HK-2 (cell line): ENCODE measurements at regions not wholly inside any gene's neighbourhood (a gene's known extent, or its start where the extent isn't known, plus 50 kb on each side); places are given as distances from the start of the nearest gene placed in this dataset.

Experiments used
- DNase-seq: peaks from one replicate; pipeline ENCODE4 v3.0.0-alpha.2; 2018; ENCODE audit not compliant: unreplicated experiment

DNA sequence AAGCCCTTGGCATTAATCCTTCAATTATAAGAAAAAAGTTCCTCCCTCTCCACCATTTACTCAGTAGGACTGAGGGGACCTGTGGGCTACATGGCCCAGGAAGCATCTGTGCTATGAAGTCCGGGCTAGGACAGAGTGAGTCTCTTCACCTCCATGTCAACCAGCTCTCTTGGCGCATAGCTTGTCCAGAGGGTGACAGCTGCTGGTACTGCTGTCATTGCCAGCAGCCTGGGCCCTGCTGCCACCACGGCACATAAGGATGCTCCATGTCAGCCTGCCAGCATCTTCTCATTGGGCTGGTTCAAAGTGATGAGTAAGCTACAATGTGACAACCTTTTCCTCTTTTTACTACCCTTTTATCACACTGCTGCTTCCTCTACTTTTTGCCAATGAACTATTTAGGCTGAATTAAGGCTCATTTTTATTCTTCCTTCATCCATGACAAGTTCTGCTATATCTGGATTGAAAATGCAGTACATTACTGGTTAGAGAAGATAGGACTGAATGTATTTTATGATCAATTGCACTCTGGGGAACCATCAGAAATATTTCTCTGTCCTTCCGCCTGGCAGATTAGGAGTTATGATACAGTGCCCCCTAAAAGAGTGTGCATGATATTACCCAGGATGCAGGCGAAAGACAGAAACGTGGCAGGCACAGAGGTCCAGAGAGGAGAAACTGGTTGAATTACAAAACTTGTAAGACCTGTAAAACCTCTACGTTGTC lies 258.9 kb upstream of the TNP1 start:
- DNase-seq, result no peak

DNA sequence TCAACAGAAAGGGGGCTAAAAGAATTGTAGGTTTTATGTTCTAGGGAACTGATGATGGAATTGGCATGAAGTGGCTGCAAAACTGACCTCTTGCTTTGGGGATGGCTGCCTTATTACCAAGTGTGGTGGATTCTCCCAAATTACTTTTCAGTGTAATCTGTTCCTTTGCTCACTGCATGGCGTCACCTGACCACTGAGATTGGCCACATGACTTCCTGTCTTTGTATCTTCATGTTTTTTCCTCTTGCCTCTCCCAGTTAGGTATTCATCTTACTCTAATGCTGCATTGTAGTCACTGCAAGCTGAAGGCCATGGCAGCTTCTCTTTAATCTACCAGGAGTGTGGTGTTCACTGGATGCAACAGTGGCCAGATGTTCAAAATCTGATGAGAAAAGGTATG lies 257.7 kb upstream of the TNP1 start:
- no peak for DNase-seq

DNA sequence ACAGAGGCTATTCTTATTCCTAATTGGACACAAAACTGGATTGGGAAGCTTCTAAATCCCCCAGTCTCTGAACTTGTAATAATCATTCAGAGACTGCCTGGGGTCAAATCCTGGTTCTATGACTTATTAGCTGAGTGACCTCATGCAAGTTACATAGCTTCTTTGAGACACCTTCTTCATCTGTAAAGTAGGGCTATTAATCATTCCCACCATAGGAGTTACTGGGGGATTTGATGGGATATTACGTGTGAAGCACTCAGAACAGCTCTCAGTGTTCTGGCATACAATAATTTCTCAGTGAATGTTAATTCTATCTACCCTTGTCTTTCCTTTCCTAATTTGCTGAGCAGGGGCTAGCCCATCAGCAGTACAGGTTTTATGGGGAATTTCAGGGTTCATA lies 256.7 kb upstream of the TNP1 start:
- DNase-seq, result no peak

DNA sequence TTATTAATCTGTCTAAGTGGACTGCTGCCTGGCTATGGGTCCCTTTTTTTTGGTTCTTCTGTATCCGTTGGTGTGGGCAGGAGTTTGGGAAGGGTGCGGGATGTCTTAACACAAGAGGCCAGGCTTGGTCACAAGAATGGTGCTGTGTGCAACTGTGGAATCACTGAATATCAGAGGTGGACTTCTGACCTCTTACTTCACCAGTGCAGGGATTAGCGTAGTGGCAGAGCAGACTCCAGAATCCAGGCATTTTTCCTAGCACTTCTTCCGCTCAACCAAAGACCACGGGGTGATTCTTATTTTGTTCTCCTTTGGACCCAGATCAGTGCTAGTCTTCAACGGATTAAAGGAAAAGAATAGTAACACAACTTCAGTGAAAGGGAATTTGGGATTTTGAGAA lies 254.3 kb upstream of the TNP1 start:
- no peak for DNase-seq

DNA sequence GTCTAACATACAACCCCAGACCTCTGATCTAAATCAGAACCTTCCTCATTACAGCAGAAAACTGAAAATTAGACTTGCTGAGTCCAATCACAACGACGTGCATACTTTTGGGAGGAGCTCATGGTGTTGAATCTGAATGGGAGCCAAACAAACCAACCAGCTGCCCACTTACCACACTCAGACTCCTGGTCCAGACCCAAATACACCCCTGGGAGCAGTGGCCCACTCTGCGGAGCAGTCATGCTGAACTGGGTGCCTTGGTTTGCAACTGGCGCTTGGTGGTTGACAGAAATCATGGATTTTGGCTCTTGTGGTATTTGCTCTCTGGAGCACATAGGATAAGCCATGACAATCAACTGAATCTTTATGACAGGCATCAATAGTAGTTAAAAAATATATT lies 253.6 kb upstream of the TNP1 start:
- no peak for DNase-seq

DNA sequence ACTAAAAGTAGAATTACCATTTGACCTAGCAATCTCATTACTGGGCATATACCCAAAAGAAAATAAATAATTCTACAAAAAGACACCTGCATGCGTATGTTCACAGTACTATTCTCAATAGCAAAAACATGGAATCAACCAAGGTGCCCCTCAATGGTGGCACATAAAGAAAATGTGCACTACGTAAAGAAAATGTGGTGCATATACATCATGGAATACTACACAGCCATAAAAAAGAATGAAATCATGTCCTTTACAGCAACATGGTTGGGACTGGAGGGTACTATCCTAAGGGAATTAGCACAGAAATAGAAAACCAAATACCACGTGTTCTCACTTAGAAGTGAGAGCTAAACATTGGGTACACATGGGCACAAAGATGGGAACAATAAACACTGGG lies 250.7 kb upstream of the TNP1 start:
- no peak for DNase-seq

DNA sequence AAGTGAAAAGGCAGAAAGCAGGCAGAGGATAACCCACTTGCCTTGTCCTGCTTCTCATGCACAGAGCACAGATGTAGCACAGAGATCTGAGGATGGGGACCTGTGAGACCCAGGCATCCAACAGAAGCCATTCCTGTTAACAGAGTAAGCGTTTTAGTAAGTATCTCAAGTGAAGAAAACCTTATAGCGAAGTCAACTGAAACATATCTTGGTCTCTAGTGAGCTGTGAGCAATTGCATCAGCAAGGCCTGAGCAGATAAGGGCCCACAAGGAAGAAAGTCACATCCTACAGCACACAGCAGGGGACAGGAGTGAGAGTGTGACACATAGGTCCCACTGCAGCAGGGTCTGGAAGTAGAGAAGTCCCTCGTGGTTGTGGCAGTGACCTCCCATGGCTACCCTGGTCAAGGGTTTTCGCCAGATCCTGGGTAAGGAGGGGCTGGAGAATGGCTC lies 248.7 kb upstream of the TNP1 start:
- no peak for DNase-seq

DNA sequence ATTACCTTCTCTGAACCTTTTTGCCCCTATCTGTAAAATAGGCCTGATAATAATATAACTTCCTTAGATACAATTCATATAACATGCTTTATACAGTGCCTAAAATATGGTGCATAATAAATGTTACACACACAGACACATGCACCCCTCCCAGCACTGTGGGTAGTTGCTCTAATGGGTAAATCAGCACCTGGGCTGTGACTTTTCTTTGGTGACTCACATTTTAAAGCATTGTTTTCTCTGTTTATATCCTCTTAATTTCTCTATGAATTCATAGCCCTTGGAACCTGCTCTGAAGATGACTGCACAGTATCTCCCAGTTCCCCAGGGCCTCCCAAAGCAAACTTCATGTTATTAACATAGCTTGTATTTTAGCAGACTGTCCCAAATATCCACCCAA lies 248.2 kb upstream of the TNP1 start:
- no peak for DNase-seq

DNA sequence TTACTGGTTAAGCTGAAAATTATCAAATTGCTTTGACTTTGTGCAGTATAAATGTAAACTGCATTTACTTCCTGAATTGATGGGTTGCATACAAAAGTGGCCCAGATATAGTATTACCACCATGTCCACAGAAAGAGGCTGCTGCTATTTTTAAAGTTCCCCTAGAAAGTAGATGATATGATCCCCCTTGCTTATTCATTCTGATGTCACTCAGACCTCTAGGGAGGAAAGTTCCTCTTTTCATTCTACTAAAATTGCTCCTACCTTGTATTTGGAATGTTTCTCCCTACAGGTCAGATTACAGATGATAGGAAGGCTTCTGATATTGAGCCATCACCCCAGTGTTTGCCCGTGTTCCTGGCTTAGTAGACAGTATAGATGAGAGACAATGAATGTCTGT lies 247.6 kb upstream of the TNP1 start:
- DNase-seq, result no peak

DNA sequence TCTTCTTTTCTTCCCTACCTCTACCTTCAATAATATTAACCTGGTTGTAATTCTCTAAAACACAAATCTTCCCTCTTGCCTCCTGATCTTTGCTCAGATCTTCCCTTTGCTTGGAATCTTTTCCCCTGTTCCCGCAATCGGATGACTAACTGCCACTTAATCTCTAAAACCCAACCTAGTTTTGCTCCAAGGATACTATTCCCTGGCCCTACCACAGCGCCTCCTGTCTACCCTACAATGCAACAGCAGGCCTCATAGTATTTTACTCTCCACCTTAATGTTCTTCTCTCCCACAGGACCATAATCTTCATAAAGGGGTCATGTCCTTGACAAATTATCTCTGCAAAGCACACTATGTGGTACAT lies 246.8 kb upstream of the TNP1 start:
- peak; percentile 40 for DNase-seq

DNA sequence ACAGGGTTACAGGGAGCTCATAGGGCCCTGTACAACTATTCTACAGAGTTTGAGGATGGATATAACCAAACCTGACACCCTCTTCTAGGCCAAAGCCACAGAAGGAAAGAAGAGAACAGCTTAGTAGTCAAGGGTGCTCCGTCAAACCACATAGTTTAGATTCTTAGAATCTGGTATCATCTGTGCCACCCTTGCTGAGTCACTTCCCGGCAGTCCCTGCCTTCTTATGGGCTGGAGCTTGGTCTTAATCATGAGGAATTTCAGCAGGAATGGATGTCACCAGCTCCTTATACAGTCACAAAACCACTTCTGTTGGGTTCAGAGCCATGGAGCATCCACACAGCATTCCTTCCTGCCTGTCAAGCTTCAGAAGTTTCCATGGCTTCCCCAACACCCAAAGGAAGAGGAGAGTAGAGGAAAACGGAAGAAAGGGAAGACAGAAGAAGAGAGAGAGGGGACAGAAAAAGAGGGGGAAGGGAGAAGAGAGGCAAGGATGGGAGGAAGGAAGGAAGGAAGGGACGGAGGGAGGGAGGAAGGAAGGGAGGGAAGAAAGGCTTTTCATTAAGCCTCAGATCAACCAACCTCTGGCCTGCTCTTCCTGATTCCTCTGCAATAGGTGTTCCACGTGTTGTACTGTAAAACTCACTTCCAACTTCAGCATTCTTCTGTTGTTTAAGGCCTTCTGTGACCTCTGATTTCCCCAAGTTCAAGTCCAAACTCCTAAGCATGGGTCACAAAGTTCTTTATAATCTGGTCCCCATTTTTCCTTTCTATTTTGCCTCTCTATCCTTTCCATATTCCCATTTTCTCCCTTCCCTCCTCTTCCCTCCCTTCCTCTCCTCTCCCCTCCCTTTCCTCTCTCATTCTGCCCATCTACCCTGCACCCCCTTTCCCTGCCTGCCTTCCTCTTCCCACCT lies 246.1 kb upstream of the TNP1 start:
- DNase-seq, result peak; percentile 77

DNA sequence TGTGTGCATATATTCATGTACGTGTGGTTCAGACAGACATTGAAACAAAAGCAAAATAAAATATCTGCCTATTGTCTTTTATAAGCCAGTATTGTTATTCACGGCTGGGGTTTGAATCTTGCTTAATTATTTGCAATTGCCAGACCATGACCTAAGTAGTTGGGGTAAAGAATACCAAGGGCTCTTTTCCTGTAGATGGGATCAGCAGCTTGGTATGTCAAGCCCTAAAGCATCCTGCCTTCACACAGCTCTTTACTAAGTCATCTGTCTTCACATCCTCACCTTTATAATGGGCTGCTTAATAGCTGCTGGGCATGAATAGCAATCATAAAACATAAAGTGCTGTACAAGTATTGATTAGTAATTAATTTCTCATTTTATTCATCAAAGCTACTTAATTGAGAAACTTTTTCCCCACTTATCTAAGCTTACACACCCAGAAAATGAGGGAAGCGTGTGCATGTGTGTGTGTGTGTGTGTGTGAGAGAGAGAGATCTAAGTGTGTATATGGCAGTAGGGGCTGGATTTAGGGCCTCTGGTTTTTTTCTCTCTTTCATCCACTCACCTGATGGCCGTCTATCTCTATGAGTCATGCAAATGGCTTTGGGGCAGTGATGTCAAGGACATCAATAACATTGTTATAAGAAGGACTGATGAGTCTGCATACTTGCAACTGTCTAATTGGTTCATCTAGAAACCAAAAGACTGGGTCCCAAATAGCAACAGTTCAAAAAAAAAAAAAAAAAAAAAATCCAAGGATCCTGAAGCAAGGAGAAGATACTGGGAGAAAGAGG lies 244.1 kb upstream of the TNP1 start:
- no peak for DNase-seq

DNA sequence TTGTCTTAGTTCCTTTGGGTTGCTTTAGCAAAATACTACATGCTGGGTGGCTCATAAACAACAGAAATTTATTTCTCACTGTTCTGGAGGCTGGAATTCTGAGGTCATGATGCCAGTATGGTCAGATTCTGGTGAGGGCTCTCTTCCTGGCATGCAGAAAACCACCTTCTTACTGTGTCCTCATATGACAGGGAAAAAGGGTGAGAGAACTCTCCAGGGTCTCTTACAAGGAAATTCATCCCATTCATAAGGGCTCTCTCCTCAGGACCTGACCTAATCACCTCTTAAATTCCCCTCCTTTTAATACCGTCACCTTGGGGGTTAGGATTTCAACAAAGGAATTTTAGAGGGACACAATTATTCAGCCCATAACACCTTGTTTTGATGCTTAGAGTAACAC lies 243.1 kb upstream of the TNP1 start:
- no peak for DNase-seq

DNA sequence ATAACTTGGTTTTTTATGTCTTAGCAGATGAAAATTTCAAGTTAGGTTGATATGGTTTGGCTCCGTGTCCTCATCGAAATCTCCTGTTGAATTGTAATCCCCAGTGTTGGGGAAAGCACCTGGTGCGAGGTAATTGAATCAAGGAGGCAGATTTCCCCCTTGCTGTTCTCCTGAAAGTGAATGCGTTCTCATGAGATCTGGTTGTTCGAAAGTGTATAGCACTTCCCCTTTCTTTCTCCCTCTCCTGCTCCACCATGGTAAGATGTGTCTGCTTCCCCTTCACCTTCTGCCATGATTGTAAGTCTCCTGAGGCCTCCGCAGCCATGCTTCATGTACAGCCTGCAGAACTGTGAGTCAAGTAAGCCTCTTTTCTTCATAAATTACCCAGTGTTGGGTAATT lies 242.1 kb upstream of the TNP1 start:
- DNase-seq, result no peak

DNA sequence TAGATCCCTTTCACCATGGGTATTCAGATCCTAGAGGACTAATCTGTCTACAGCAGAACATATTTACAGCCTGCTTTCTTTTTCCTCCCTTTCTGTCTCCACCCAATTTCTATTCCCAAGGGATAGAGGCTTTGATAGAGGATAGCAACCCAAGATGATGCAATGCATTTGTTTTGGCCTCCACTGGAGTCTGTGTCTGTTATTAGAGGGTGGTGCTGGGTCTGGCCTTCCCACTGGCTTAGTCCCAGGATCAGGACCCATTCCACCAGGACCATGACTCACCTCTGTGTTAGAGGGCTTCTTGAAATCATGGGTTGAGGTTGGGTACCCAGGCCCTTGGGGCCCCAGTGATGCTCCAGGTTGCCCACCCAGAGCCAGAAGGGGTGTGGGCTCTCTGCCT lies 239.7 kb upstream of the TNP1 start:
- DNase-seq, result no peak

DNA sequence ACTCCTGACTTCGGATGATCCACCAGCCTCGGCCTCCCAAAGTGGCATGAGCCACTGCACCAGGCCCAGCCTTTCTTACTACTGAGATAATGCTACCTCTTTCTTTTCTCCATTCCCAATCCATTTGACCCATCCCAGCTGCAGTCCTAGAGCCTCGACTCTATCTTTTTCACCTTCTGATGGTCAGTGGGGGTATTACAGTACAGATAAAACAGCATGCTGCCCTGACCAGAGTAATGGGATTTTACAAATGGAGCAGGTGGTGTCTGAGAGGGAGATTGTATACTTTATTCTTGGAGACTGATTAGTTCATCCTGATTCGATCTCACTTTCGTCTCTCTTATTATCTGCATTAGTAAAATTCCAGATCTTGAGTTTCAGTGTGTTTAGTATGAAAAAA lies 238.6 kb upstream of the TNP1 start:
- DNase-seq, result no peak

DNA sequence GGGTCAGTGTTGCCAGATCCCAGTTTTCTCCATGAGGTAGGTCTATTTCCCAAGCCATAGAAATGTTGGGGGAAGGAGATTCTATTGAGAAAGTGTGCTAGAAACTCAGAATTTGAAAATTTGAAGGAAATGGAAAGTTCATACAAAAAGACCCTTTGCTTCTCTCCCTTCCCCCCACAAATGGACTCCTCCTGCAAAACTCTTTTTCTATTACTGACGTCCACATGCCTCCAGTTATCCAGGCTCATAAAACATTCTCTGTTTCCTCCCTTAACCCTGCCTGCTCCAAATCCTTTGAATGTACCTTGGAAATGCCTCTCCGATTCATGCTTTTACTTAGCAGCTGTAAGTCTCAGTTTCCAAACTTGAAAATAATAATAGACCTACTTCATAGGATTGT lies 237.5 kb upstream of the TNP1 start:
- DNase-seq, result no peak

DNA sequence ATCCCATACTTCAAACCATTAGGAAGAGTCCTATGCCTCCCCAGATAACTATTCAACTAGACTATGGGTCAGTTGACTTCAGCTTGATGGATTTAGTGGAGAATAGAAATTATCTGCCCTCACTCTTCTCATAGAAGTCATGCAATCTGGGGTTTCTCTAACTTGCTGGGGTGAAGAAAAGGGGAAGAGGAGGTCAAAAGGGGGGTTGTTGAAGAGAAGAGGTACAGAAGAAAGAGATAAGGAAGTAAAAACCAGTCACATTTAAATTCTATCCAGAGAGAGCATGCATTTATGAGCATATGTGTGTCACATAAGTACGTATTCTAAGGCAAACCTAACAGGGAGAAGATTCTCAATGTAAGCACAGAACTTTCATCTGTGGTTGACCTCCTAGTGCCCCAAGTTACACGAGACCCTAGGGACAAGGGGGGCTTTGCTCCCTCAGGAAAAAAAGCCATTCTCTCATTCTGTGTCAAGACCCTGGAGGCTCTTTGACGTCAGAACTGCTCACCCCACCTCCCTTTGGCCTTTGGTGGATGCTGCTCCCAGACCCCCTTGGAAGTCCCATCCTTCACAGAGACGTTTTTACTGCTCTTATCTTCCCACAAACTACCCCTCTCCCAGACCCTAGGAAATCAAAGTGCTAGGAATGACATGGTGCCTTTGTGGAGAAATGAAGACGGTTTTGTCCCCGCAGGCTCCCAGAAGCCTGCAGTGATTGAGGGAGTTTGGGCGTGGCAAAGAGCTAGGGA lies 236.8 kb upstream of the TNP1 start:
- no peak for DNase-seq

DNA sequence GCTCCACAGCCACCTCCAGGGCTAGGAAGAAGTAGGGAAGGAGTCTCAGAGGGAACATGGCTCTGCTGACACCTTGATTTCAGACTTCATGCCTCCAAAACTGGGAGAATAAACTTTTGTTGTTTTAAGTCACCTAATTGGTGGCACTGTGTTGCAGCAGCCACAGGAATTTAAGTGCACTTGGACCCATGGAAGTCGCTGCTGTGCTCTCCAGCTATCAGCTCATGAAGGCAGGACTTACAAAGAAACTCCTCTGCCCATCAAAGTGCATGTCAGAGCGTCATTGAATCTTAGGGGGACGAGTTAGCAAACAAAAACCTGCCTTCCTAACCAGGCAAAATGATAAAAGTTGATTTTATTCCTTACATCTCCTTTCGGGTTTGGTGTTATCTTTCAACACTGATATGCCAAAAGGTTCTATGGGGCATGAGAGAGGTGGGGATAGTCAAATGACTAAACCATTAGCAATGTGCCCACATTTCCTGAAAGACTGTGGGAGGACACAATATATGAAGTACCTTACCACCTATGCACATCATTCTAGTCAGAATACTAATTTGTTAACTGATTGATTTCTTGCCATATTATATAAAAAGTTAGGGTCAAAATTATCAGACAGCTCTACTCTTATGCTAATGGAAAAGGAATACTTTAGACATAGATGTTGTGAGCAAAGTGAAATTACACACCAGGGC lies 235.8 kb upstream of the TNP1 start:
- DNase-seq, result no peak

DNA sequence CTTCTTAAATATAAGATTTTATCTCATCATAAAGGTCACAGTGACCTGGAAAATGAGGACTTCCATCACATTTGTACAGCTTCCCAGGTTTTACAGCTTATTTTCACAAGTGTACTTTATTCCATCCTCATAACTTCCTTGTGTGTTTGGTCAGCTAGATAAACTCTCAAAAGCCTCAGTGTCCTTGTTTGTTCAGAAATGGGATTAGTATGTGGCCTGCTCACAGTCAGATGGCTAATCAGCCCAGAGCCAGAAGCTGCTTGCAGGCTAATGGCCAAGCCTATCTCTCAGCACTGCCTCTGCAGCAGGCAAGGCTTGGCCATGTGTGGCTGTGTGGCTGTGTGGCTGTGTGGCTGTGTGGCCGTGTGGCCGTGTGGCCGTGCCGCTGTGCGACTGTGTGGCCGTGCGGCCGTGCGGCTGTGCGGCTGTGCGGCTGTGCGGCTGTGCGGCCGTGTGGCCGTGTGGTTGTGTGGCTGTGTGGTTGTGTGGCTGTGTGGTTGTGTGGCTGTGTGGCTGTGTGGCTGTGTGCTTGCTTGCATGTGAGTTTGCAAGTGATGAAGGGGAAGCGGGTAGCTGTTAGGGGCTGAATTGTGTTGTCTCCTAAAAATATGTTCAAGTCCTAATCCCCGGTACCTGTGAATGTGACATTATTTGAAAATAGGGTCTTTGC lies 233.0 kb upstream of the TNP1 start:
- no peak for DNase-seq

DNA sequence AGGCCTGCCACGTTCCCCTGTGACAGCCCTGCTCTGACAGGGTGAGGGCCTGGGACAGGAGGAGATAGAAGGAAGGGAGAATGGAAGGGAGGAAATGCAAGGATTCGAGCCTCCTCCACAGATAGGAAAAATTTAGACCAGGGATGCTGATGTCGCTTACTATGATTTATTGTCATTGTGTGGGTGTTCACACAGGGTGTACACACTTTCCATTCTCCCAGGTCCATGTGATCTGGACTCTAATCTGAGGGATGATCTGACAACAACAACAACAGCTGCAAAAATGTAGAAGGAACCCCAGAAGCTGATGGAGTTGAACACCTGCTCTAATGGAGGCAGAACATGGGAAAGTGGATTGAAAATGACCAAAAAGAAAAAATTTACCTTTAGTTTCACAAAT lies 231.7 kb upstream of the TNP1 start:
- no peak for DNase-seq
